ENCODE measurements at regions not wholly inside any gene's neighbourhood (a gene's known extent, or its start where the extent isn't known, plus 50 kb on each side); places are given as distances from the start of the nearest gene placed in this dataset.

DNA sequence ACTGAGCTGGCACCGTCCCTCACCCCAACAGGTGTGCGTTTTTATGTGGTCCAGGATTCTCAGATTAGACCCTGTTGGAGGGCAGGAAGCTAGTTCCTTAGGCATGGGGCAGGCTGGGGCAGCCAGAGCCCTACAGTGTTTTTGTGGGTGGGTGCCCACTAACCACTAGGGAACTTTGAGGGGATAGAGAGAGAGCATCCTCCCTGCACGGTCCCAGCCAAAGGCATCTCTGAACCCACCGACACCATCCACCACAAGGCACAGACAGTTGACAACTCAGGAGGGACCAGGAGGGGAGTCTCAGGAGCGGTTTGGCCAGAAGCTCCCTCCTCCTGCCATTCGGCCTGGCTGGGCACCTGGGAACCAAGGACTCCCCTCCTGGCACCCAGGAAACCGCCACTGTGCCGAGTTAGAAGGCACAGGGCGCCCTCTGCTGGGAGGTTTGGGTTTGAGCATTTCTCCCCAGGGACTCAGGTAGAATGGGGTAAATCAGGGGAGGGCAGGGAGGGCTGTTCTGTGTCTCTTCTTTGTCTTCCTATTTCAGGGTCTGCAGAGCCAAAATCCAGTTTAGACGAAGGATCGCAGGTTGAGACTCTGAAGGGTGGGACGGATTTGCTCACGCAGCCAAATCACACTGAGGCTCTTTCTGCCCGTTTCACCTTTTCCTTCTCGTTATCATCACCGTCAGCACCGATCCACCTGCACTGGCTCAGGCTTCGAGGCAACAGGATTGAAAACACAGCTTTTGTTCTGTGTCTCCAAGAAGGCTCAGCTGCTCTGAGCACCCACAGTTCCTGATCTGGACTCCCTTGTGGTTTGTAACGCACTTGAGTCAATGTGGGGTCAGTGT, 84.8 kb upstream of the COL13A1 start:
- no peak for DNase-seq

- no peak for DNase-seq
Measured at GRCh38 chr10:69718951-69719350, 82.8 kb upstream of the COL13A1 start.

DNA sequence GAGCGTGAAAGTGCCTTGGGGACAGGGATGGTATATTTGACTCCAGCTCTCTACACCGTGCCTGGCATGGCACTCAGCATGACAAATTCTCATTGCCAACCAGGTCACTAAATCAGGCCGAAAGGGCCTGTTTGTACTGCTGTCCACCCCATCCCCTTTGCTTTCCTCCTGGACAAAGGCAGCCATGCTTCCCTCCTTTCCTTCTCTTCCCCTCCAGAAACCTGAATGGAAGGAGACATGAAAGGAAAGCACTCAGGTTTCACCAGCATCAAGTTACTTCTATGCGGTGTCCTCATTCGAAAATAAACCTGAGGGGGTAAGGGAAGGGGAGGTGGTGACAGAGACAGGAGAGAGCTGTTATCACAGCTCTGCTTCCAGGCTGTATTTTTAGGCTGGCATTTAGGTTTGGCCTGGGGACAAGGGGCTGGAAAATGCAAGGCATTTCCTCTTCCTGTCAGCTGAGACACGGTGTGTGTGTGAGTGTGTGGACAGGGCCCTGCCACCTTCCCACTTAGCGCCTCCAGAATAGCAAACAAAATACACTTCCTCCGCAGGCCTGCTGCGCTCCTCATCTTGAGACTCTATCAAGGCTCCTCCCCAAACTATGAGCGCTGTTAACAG, 79.9 kb upstream of the COL13A1 start:
- DNase-seq: no peak

DNA sequence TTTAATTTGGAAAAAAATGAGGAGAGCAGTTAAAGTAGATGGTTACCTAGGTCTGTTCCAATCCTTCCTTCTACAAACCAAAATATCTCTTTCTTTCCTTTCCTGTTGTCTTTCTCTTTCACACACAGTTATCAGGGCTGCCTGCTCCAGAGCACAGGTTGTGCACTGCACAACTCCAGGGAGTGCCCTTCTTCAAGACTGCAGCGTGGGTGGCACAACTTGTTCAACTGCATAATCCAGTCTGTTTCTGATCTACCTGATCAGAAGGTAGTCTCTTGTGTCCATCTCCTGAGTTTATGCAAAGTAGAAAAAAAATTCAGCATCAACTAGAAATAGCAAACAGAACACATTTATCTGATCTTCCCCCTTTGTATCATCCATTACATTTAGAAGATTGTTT, 78.1 kb upstream of the COL13A1 start:
- no peak for DNase-seq

DNA sequence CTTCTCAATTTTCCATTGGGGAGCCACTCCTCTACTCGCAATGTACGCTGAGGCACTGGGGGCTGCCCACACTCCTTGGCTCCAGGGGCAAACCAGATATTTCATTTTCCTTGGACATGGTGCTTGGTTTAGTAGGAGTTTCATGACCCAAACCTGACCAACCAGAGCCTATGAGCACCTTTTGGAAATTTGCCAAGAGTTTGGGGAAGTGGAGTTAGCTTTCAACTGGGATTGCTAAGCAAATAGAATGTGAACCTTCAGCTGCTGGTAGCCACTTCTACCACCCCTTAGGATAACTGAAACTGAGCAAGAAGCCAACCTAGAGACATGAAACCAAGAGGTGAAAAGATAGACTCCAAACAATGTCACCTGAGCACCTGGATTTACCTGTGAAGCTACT, 74.9 kb upstream of the COL13A1 start:
- no peak for DNase-seq

DNA sequence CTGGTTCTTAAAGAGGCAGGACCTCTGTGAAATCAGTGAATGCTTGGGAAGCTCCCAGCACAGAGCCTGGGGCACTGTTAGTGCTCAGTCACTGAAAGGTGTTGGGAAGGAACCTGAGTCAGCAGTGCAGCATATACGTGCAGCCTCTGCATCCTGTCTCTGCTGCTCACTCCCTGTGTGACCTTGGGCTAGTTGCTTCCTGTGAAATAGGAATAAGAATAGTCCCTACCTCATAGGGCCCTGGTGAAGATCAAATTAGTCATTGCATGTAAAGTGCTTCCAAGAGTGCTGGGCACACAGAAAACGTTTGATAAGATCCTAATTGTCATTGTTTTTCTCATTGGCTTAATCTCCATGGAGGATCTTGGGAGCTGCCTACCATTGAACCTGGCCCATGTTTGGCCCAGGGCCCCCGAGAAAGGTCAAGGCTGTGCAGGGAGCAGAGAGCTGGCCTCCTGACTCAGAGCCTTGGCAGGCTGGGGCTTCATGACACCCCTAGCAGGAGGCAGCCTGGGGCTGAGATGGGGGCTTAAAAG, 73.3 kb upstream of the COL13A1 start:
- no peak for DNase-seq

DNA sequence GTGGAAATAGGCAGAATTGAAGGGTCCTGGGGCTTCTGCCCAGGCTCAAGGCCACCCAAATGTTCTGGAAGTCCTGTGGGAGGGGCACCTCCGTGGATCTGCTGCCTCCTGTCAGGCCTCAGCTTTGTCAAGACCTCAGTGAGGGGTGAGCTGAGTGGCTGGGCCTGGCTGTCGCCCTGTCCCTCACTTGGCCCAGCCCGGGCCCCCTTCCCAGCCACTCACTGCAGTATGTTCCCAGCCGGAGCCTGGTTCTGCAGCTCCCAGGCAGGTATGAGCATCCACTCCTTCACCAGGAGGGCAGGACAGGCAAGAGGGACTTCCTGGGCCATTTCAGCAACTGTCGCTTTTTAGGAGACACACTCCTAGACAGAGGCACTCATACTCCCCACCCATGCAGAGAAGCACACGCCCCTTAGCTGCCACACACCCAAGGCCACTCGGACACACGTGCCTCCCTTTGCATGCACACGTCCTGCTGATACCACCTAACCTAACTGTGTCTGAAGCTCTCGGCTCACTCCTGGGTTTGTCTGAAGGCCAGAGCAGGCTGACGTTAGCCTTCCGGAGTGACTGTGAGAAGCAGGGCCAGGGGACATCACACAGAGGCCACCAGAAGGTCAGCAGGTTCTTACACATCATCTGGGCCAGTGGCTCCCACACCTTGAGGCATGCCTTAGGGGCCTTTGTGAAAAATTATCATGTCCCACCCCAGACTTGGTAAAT, 72.2 kb upstream of the COL13A1 start:
- no peak for DNase-seq

DNA sequence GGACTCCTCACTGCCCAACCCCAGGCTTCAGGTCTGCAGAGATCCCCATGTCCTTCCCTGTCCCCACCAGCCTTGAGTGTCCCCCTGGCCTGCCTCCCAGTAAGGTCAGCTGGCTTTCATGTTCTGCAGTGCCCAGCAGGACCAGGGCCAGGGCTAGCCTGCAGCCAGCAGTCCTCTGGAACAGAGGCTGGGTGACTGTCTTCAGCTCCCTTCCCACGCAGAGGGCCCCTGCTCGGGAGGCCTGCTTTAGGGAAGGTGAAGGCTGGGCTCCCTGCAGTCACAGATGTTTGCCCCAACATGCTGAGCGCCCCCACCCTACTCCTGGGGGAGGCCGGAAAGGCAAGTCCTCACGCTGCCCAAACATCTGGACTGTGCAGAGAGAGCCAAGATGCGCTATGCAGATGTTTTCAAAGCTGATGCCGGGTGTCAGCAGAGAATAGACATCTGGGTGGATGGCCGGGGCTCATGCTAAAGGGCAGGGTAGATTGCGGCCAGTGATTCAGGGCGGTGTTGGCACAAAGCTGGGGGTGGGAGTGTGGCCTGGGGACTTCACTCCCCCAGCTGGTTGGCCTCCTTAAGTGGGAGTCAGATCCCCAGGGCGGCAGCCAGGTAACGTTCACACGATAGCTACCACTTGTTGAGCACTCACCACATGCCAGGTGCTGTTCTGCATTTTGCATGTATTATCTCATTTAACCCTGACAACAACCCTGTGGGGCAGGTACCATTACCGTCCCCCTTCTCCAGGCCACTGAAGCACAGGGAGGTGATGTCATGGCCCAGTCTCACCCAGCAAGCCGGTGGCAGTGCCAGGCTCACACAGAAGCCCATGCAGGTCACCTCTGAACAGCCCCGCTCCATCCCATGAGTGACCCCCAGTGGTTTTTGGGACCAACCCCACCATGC, 71.2 kb upstream of the COL13A1 start:
- no peak for DNase-seq

- DNase-seq: no peak
Measured at GRCh38 chr10:69731184-69731583, 70.5 kb upstream of the COL13A1 start.

DNA sequence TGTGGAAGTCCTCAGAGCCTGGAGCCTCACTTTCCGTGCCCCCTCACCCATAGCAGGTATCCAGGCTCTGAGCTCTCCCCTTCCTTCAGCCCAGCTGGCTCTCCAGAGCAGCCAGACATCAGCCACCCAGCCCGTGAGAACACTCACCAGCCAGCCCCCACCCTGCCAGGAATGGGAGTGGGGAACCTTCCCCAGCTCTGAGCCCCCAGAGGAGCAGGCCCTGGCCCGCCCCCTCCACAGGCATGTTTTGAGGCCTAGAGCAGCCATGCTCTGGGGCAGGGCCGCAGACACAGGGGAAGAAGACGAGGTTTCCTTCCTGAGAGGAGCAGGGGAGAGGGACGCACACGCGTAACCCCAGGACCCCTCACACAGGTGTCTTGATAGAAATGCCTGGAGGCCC, 70.0 kb upstream of the COL13A1 start:
- DNase-seq: no peak

DNA sequence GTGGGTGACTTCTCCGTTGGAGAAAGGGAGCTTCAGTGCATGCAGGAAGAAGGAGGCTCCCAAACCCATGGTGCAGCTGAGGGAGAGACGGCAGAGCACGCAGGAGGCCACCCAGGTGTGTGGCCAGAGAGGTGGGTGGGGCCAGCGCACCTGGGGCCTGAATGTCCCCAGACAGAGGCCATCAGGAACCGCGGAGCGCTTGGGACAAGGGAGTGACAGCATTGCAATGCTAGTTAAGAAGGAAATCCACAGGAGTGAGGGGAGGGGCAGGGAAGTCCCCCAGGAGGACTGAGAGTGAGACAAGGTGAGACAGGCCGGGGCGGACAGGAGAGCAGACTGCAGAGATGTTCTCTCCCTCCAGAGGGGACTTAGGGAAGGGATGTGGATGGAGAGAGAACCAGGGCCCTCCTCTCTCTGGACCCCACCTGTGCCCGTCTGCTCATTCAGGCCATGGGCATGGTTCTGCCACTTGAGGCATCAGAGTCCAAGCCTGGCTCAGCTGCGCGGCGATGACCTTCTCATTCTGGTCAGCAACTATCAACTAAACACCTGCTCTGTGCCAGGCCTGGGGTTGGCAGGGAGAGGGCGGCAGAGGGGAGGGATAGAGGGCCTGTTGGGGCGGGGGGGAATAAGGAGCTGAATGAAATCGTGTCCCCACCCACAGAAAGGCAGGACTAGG, 69.4 kb upstream of the COL13A1 start:
- DNase-seq: no peak

- DNase-seq: no peak
Measured at GRCh38 chr10:69732826-69733150, 68.9 kb upstream of the COL13A1 start.

DNA sequence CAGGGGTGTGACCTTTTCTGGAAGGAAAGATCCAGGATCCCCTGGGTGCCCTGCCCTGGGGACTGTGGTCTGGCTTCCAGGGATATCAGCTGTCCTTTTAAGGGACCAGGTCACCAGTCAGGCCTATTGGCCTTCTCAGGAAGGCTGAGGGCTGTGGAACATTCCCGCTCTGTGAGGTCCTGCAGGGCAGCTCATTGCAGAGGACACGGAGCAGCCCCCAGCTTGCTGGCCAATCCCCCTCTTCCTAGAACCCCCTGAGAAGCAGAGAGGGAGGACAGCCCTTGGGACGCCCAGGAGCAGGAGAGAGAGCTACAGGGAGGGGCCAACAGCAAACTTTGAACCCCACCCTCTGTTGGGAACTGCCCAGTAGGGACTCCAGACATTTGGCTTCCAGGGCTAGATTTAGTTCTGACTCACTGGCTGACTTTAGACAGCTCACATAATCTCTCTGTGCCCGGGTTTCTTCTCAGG, 67.9 kb upstream of the COL13A1 start:
- no peak for DNase-seq

DNA sequence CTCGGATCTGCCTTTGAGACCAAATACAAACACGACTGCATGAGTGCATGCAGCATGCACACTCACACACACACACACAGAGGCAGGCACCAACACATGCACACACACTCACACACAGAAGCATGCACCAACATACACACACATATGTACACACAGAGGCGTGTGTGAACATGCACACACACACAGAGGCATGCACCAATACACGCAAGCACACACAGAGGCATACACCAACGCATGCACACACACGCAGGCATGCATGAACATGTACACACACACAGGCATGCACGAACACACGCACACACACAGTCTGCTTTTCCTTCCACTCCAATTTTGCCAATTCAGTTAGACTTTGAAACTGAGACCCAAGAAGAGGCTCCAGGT, 67.3 kb upstream of the COL13A1 start:
- no peak for DNase-seq

GRCh38 chr10:69734797-69735468, 66.8 kb upstream of the COL13A1 start:
- DNase-seq: no peak

DNA sequence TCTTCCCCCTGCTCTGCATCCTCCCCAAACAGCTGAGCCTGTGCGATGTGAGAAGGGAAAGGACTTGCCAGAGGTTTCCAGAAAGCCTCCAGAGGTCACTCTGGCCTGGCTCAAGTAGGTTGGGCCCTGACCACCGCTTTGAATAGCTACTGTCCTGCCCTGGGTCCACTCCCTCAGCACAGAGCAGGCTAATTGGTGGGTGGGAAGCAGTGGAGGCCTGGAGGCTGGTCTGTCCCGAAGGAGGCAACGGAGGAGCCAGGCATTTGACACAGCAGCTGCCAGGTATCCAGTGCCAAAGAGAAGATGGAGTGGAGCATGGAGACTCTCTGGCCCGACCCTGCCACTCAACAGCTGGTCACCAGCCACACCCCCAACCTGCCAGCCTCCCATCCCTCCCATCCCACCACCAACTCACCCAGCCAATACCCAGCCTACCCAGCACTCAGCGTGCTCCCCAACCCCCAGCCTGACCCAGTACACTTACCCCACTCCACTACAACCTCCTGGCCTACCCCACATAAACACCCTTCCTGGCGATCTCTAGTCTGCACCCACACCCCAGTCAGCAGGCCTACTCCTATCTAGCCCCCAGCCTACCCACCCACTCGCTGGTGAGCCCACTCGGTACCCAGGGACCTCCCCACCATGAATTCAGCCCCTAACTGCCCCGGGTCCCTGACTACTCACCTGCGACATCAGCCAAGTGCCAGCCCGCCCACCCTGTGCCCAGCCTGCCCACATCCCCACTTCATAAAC, 64.6 kb upstream of the COL13A1 start:
- no peak for DNase-seq

DNA sequence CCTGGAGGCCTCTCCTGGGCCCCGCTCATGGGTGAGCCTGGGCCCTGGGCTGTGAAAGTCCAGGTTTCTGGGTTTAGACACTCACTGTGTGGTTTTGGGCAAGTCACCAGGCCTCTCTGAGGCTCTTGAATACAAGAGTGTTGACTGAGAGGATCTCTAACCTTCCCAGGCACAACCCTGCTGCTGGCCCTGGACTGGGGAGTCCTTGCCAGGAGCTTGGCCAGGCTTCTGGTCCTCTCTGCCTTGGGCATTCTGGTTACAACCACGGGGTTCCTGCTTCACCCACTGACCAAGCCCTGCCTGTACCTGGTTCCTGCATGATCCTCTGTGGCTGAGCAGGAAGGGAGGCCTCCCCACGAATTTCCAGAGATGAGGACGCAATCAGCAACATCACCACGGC, 63.6 kb upstream of the COL13A1 start:
- no peak for DNase-seq

GRCh38 chr10:69738858-69739435, 62.8 kb upstream of the COL13A1 start:
- no peak for DNase-seq

DNA sequence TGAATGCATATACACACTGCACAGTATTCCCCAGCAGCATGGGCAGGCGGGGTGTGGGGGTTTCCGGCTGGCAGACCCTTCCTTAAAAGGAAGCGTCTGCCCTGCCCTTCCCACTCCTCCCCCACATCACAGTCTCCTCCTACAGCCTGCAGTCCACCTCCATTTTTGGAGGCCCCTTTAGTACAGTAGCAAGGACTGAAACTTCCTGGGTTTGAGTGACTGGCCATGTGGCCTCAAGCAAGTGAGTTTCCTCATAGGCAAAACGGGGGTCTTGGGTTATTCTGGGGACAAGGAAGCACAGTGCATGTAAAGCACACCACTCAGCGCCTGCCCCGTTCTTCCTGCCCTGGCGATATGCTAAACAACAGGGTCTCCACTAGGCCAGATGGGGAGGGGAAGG, 62.1 kb upstream of the COL13A1 start:
- no peak for DNase-seq

- DNase-seq: no peak
Measured at GRCh38 chr10:69740126-69740525, 61.6 kb upstream of the COL13A1 start.

All from GOT3 (cell line).